Activated T-helper 1 cell treated with anti-CD3 and anti-CD28 coated beads, Interleukin-2, amount 50 U/mL, for 16 hours (primary cell): ENCODE measurements at regions not wholly inside any gene's neighbourhood (a gene's known extent, or its start where the extent isn't known, plus 50 kb on each side); places are given as distances from the start of the nearest gene placed in this dataset.
"Not testable (repeated sequence)": the region's sequence is repeated elsewhere in the genome, so short reads cannot be mapped to it uniquely, and the experiment has no call there.

ENCODE experiments used
- DNase-seq, 2 donors: peaks; one replicate each; pipeline ENCODE4 v3.0.0-alpha.2; 2020; ENCODE audit warnings: low read depth in 1 of 2, low spot score in 1 of 2

DNA sequence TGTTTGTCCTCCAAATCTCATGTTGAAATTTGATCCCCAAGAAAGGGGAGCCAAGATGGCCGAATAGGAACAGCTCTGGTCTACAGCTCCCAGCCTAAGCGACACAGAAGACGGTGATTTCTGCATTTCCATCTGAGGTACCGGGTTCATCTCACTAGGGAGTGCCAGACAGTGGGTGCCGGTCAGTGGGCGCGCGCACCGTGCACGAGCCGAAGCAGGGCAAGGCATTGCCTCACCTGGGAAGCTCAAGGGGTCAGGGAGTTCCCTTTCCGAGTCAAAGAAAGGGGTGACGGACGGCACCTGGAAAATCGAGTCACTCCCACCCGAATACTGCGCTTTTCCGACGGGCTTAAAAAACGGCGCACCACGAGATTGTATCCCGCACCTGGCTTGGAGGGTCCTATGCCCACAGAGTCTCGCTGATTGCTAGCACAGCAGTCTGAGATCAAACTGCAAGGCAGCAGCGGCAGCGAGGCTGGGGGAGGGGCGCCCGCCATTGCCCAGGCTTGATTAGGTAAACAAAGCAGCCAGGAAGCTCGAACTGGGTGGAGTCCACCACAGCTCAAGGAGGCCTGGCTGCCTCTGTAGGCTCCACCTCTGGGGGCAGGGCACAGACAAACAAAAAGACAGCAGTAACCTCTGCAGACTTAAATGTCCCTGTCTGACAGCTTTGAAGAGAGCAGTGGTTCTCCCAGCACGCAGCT, 493.6 kb downstream of the KLF12 start:
- not testable (repeated sequence) for DNase-seq

DNA sequence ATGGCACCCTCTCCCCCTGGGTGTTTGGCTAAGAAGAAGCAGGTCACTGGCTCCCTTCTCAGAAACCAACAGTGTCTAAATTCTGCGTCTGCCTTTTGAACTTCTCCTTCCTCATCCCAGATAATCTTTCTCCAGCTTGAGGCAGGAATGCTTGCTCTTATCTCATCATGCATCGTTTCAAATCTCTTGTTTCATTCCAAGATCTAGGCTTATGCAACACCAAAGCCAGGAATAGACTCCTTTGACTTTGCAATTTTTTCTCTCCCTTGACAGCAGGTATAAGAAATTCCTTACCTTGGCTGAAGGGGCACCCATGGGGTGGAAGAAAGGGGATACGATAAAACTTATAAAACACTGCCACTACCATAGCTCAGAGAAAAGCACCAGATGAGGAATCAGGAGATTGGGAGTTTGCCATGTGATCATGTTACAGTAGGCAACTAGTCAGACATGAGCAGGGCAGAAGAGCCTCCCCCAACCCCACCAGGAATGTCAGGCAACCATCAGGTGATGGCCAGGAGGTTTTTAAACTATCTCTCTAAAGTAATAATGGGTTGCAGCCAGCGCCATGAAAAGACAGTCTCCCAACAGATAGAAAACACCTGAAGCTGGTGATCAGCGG, 498.9 kb downstream of the KLF12 start:
- DNase-seq = no peak

- DNase-seq = no peak
Observed at GRCh38 chr13:73633817-73634460, 500.3 kb downstream of the KLF12 start.

GRCh38 chr13:73631411-73631810, 502.8 kb downstream of the KLF12 start:
- DNase-seq = no peak

DNA sequence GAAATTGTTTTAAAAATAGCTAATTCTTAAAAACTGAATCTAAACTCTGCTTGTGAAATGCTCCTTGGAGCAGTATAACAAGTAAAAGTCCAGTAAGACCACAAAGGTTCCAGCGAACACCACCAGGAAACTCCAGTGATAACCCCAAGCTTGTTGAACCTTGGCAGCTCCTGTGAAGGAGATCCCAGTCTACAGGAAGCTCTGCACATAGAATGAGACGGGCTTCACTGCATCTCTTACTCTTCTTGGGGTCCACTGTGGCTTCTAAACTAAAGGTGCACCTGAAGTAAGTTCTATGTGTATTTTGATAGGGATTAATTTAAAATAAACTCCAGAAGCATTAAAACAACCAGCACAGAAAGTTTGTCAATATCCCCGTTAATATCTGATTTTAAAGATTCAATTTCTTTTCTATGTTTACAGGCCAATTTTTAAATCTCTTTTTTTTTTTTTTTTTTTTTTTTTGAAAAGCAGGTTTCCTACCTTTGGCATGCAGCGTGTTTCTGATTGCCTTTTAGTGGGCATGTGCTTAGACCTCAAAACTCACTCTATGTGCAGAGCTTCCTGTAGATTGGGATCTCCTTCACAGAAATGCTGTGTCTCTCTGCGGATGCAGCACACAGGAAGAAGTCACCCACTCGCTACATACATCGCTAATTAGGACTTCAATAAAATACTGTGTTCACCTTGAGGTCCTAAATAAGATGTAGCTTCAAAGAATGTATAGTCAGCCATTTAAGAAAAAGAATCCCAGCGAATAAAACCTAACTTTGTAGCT, 508.5 kb downstream of the KLF12 start:
- DNase-seq = no peak

DNA sequence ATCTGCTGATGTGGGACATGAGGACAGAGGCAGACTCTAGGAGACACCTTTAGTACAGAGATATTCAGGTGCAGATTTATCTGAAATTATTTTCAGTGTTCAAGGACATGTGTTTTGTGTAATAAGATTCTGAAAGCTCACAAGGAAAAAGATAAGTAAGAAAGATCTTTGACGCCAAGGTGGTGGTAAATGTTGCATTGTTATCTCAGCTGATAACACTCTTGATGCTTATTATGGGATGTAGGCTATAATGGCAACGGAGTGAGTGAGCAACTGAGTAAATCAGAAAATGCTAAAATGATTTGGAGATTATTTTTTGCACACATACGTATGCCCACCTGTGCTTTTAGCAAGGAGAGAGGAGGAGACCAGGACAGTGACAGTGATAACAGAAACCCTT, 510.9 kb downstream of the KLF12 start:
- no peak for DNase-seq

DNA sequence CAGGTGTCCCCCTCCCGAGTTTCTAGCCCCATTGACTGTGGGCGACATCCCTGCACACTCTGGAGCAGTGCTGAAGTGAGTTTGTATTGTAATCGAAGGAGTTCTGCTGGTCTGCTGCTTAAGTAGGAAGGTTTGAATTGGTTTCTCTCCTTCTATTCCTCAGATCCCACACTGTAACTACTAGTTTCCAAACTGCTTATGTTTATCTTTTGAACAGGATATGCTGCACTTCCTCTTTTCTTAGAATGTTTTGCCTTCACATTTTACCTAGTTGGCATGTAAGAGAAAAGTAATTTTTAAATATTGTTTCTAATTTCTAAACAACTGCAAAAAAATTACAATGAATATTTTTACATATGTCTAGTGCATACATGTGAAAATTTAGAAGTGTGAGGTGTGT, 511.8 kb downstream of the KLF12 start:
- no peak for DNase-seq

GRCh38 chr13:73618275-73618865, 515.8 kb downstream of the KLF12 start:
- no peak for DNase-seq

DNA sequence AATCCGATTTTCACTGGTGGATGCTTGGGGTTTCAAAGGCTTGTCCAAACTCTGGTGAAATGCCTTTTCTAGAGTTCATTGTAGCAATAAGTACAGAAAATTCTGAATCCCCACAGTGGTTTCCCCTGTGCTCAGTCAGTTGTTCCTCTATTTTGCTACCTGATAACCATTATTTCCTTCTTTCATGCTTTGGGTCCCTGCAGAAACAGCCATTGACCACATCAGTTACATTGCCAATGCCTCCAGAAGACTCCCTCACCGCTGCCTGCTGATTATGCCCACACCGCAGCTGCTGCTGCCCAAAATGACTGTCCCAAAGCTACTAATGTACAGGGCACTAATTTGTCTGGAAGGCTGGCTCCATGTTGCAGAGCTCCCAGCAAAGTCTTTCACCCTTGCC, 517.3 kb downstream of the KLF12 start:
- DNase-seq = no peak

GRCh38 chr13:73610799-73611592, 523.2 kb downstream of the KLF12 start:
- no peak for DNase-seq

GRCh38 chr13:73608711-73609485, 525.3 kb downstream of the KLF12 start:
- no peak for DNase-seq

DNA sequence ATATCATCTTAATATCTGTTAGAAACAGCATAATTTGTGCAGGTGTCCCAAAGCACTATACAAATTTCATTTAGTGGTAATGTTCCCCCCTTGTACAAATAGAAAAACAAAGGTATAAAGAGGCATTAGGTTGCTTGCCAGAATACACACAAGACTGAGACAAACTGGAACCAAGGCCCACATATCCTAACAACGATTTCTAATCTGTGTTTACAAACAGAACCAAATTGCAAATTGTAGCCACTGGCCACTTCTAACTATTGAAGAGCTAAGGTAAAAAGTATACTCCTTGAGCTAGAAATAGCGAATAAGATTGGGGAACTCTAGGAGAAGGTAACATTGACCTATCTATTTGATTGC, 526.1 kb downstream of the KLF12 start:
- DNase-seq = no peak

DNA sequence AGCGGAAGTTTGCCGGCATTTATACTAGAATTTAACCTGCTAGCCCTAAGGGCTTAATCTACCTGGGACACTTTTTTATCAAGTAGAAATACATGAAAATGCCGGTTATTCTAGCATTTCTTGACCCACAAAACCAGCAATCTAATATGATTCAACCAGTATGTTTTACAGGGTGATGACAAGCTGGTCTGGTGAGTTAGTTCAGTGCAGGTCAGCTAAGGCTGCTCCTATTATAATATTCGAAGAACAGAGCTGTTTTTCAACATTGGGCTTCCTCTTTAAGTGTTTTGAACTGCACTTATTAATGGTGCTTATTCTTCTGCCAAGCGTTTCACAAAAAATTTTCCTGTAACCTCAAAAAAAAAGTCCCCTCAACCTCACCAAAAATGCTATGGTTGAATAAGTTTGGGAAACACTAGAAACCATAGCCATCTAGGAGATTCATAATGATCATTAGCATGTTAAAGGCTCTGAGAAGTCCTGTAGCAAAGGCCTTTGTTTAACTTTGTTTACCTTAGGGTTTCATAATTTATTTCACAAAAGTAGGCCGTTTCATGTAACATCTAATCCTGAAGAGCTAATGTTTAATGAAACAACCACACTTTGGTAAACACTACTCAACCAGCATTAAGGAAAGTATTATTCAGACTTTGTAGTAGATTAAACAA, 526.6 kb downstream of the KLF12 start:
- no peak for DNase-seq

DNA sequence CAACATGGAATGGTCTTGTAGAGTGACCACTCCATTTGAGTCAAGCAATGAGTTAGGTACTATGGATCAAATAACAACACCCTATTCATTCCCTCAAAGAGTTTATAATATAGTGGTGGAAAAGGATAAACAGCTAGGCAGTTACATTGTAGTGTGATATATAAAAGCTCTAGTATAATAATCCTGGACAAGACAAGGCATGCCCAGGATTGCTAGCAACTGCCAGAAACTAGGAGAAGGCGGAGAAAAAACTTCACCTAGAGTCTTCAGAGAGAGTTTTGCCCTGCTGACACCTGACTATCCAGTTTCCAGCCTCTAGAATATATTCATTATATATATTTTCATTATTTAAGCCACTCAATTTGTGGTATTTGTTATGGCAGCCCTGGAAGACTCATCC, 530.6 kb downstream of the KLF12 start:
- no peak for DNase-seq

- DNase-seq = no peak
Observed at GRCh38 chr13:73602295-73602694, 531.9 kb downstream of the KLF12 start.

DNA sequence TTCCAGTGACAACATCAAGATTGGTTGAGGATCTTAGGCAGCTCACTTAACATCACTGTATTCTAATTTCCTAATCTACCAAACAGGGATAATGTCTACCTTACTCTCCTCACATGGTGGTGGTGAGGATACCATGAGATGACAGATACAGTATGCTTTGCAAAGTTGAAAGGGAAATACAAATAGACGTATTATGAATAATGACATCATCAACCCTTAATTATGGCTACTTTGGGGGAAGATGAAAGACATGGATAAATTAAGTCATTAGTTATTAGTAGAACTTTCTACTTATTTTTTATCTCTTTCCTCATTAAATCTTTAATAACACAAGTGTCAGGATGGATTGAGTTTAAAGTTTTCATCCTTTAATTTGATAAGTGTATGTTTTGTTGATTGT, 532.5 kb downstream of the KLF12 start:
- no peak for DNase-seq

- no peak for DNase-seq
Observed at GRCh38 chr13:73599232-73600128, 534.7 kb downstream of the KLF12 start.

GRCh38 chr13:73598020-73598712, 536.0 kb downstream of the KLF12 start:
- DNase-seq = no peak
